ENCODE measurements at regions not wholly inside any gene's neighbourhood (a gene's known extent, or its start where the extent isn't known, plus 50 kb on each side); places are given as distances from the start of the nearest gene placed in this dataset.

- TF ChIP-seq POLR2A (IDR thresholded peaks at IDR 0.05; ENCODE audit: extremely low read depth, insufficient read length) = no peak
- no peak for TF ChIP-seq CTCF (IDR thresholded peaks at IDR 0.05; ENCODE audit: low read depth, low read length)
- no peak for TF ChIP-seq MAX (IDR thresholded peaks at IDR 0.05; ENCODE audit: low read depth, low read length)
These were observed 1202.9 kb upstream of the CELF4 start for GRCh38 chr18:38768504-38768903.
